ENCODE measurements at regions not wholly inside any gene's neighbourhood (a gene's known extent, or its start where the extent isn't known, plus 50 kb on each side); places are given as distances from the start of the nearest gene placed in this dataset.

DNA sequence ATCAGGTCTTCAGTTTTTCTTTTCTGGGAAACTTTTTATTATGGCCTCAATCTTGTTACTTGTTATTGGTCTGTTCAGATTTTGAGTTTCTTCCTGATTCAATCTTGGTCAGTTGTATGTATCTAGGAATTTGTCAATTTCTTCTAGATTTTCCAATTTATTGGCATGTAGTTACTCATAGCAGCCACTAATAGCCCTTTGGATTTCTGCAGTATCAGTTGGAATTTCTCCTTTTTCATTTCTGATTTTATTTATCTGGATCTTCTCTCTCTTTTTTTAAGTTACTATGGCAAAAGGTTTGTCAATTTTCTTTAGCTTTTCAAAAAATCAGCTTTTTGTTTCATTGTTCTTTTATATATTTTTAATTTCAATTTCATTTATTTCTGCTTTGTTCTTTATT is 419.6 kb upstream of the KIRREL3 start:
- no peak for DNase-seq

GRCh38 chr11:127412722-127413380 is 412.3 kb upstream of the KIRREL3 start:
- DNase-seq = no peak

DNA sequence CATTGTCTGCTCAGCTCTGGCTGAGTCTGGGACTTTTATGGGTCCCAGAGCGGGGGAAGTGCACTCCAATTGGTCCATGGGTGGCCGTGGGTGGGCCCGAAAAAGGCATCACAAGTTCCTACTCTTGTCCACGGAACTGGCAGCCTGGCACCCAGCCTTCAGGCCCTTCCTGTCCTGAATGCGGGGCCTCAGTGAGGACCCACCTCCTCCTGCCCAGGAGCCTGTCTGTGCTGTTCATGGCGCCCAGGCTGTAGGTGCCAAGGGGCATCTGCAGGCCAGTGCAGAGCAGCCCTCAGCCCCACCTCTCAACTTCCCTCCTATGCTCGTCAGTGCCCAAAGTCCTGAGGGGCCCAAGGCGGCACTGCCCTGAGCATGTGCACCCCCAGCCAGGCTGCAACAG is 411.7 kb upstream of the KIRREL3 start:
- DNase-seq = no peak

DNA sequence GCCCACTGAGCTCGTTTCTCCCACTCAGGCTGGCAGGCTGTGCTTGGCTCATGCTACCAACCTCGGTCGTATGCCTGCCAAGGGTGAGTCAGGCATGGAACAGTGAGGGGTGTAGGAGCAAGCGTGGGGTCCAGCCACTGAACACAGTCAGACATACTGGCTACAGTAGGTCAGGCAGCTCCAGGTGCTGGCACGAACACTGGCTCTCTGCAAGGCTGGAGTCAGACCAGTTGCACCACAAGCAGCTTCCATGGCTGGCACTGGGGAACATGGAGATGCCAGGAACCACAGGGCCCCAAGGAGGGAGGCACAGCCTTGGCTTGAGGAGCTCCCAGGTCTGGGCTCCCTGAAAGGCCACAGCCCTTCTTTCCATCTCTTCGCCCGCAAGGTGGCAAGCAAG is 410.7 kb upstream of the KIRREL3 start:
- DNase-seq = no peak

DNA sequence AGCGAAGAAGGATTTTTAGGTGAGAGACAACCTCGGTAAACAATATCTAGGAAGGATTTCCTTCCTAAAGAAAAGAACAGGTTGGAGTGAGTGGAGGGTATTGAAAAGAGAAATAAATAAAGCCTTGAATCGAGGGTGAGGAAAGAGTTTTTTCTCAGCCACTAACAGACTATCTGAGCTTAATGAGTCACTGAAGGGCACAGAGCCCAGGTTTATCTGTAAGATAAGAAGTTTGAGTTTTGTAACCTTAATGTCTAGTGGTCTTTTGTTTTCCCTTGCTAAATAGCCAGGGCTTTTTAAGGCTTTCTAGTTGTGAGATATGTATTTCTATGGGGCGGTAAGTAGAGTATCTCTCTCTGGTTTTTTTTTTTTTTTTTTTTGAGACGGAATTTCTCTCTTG is 394.5 kb upstream of the KIRREL3 start:
- no peak for DNase-seq

DNA sequence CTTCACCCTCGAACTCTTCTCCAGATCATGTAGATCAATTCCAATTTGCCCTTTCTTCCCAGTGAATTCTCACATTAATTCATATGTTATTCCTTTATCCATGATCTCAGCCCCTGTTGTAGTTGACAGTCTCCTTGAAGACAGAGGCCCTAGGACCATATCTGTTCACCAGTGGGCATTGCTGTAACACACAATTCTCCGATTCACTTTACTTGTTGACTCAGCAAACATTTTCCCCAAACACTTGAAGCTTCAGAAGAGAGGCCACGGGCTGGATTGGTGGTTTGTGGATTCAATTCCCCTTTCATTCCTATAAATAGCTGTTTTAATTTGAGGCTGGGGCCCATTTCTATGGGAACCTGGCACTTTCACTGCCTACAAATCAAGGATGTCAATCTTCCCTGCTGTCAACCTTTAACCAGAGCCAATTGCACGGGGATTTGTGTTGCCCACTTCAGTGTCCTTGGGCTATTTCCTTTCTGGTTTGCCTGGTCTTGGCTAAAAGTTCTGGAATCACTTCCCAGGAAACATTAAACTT is 393.0 kb upstream of the KIRREL3 start:
- no peak for DNase-seq

DNA sequence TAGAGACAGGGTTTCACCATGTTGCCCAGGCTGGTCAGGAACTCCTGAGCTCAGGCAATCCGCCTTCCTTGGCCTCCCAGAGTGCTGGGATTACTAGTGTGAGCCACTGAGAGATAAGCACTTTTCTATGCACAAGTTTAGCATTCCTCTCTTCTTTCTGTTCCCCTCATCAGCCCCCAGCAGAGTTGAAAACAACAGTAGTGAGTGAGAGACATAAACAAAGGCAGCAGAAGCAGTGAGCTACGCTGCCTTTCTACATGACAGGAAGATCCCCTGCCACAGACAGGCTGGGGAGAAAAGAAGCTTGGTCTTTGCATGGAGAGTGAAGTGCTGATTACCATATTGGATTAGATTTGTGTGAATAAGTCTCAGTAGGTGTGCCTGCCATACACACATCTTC is 392.0 kb upstream of the KIRREL3 start:
- DNase-seq = no peak

- no peak for DNase-seq
Measured at GRCh38 chr11:127390465-127390864, 389.9 kb upstream of the KIRREL3 start.

- no peak for DNase-seq
Measured at GRCh38 chr11:127385071-127385470, 384.5 kb upstream of the KIRREL3 start.

DNA sequence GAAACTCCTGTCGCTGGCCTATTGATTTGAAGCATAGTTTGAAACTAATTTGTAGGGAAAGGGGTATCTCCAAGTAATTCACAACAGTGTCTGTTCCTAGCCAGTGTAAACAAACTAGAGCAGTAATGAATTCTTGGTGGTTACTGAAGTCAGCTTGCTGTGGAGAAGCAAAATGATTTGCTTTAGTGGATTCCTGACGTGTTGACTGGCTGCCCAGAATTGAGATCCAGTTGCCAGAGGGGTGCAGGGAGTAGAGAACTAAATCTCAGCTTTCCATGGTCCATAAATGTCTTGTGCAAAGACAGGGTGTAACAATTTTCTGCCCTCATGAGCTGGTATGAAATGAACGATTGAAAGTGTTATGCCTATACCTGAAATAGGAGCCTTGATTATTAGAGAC is 382.5 kb upstream of the KIRREL3 start:
- no peak for DNase-seq

- DNase-seq = no peak
Measured at GRCh38 chr11:127381247-127381646, 380.7 kb upstream of the KIRREL3 start.

DNA sequence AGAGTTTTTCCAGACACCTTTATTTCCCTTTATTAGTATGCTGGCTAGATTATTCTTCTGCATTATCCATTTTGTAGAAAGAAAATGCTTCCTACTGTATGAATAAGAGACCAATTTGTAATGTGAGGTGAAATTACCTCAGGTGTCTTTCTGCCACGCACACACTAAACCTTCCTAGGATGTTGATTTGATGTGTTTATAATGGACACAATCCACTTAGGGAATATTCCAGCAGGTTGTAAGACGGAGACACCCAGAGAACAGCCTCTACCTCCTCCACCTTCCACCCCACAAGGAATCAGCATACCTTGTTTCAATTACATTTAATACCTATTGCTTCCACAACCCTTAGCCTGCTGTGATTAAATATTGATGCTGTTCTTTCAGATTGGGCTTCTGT is 379.1 kb upstream of the KIRREL3 start:
- no peak for DNase-seq

DNA sequence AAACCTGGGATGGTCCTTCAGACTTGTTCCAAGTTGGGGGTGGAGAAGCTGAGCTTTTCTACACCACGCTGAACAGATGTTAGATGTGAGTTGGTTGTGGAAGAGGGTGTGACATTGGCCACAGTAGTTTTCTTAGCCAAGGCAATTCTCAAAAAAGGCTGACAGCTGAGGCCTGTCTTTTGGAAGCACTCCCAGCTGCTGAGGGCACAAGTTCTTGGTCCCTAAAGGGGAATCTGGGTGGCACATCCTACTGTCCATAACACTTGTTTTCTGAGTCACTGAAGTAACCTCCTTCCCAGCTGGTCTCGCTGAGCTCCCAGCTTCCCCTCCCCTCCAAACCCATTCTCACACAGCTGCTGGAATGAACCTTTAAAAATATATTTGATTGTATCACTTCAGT is 375.7 kb upstream of the KIRREL3 start:
- DNase-seq = no peak

DNA sequence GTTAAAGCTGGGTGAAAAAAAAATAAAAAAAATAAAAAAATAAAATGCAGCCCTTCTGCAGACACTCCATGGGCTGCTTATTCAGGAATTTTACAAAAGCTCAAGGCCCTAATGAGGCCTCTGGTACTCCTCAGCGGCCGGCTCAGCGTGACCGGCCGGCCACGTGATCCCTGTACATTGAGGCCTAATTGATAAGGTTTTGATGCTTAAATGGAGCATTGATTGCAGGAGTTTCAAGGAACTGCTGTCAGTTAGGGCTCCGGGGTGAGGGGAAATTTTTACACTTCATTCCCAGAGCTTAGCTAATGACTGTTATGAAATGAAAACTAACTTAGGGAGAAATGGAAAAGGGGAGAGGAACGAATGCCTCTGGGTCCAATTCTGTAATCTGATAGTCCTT is 368.8 kb upstream of the KIRREL3 start:
- DNase-seq = no peak

- no peak for DNase-seq
Measured at GRCh38 chr11:127362754-127363308, 362.3 kb upstream of the KIRREL3 start.

- DNase-seq = no peak
Measured at GRCh38 chr11:127358160-127358559, 357.6 kb upstream of the KIRREL3 start.

- no peak for DNase-seq
Measured at GRCh38 chr11:127350476-127350875, 349.9 kb upstream of the KIRREL3 start.

DNA sequence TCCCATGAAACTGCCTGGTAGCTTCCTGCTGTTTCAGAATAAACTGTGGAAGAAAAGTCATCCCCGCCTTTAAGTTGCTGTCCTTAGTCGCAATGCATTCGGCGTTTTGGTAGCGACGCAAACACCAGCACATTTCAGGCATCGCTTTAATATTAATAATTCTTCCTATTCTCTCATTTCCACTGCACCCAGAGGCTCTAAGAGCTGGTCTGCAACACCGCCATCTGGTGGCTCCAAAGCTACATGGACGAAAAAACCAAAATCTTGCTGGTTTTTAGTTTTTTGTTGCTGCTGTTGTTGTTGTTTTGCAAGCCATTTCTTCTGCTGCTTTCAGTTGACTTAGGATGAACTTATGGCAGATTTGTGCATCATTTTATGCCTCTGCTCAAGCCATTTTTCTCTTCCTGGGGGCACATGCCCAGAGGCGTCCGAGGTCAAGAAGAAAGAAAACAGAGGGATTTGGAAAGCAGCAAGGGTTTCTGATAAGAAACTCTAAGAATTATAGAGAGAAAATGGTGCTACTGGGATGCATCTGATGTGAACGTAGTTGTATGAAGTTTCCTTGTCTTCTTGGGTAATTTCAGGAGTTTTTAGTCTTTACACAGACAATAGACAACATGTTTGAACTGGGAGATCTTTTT is 345.4 kb upstream of the KIRREL3 start:
- peak; percentile 21 to 27 for DNase-seq

DNA sequence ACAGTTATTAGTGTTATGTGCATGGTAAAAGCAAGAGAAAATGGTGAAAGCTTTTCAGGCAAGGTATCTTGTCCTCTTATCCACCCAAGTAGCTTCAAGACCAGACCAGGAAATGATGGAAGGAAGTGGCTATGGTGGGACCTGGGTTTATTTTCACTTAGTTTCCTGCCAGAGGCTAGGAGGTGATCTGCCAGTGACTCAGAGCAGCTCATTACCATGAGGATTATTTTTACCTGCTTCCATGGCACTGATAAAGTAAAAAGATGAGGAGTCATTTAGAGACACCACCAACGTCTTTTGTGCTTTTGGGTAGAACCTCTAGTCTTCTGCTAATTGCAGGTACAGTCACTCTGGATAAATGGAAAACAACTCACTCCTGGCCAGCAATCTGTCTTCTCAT is 339.9 kb upstream of the KIRREL3 start:
- no peak for DNase-seq

DNA sequence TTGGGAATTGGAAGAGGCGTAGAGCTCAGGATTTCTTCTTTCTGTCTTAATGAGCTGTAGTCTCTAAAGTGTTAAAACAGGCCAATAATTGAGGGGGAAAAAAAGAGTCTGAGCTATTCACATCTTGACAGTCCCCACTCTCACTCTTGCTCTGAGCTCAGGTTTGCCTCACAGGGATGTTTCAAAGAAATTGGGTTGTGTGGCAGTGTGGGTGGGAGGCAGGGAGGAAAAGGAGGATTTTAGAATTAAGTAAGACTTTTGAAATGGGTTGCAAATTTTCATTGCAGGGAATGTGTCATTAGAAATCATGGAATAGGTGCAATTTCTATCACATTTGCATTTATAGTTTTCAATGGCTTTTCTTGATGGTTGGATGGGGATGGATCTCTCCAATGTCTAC is 338.8 kb upstream of the KIRREL3 start:
- DNase-seq = no peak

DNA sequence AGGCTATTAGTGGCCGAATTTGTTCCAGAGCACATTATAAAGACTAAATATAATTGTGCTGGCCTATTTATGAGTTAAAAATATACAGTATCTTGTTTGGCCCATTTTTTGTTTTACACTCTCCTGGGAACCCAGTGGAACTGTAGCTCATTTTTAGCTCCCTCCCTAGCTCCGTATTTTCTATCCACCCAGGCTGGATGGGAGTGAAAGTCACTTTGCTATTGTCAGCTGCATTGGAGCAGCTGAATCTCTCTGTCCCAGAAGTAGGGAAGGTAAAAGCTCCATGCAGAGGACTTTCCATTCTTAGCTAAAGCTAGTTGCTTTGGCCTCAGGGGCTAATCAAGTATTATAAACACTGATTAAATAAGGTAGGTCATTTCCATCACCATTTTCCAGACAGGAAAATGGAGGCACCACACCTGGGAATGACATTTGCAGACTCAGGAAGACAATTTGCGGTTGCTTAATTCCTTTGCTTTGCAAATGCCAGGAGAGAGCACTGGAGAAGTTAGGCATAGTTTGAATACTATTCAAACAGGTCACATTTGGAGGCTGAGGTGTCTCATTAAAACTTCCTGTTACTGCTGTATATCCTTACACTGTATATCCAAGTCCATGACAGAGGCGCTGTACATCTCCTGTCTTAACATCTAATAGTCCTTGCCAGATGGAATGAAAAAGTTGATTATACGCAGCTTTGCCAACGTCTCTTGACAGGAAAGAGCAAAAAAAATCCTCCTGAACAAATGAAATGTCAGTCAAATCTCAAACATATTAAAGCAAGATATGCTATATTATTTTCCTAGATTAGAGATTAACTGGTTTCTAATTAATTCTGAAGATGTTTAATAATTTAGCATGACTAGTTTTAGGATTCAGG is 338.1 kb upstream of the KIRREL3 start:
- DNase-seq = no peak

DNA sequence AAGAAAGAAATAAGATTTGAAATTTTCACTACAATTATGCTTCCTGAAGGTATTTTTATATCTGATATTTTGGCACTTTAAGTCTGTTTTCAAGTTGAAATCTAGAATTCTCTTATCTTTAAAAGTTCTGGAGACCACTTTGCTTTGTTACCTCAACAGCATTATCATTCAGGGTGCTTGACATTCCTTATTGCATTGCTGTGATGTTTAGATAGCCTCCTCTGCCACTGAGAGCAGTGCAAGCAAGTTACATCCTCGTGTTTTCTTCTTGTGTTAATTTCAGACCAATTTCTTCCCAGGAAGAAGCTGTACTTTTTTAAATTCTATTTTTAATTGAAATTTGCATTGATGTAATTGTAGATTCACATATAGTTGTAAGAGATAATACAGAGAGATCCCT is 333.9 kb upstream of the KIRREL3 start:
- no peak for DNase-seq
